Left renal cortex interstitium (tissue), 4 donors: ENCODE measurements at regions not wholly inside any gene's neighbourhood (a gene's known extent, or its start where the extent isn't known, plus 50 kb on each side); places are given as distances from the start of the nearest gene placed in this dataset.

Experiments
- DNase-seq, 4 donors: peaks; one replicate each; pipeline ENCODE4 v3.0.0-alpha.2; 2013; ENCODE audit warnings: low read depth in 4 of 4, low spot score in 2 of 4, missing footprints in 1 of 4

DNA sequence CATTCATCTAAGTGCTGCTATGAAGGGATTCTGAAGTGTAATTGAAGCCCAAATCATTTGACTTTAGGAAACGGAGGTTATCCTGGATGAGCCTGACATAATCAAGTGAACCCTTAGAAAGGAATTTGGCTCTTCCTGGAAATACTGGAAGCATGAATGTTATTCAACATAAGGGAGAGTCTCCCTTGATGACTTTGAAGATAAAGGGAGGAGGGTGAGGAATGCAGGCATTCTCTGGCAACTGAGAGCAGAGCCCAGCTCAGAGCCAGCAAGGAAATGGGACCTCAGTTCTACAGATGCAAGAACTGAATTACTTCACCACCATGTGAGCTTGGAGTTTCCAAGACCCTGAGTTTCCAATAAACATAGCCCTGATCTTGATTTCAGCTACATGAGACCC is 168.2 kb downstream of the DLL1 start:
- DNase-seq, result no peak

- no peak for DNase-seq
Observed at GRCh38 chr6:170117111-170117972, 173.5 kb downstream of the DLL1 start.

GRCh38 chr6:170116636-170117035 is 174.2 kb downstream of the DLL1 start:
- no peak for DNase-seq

DNA sequence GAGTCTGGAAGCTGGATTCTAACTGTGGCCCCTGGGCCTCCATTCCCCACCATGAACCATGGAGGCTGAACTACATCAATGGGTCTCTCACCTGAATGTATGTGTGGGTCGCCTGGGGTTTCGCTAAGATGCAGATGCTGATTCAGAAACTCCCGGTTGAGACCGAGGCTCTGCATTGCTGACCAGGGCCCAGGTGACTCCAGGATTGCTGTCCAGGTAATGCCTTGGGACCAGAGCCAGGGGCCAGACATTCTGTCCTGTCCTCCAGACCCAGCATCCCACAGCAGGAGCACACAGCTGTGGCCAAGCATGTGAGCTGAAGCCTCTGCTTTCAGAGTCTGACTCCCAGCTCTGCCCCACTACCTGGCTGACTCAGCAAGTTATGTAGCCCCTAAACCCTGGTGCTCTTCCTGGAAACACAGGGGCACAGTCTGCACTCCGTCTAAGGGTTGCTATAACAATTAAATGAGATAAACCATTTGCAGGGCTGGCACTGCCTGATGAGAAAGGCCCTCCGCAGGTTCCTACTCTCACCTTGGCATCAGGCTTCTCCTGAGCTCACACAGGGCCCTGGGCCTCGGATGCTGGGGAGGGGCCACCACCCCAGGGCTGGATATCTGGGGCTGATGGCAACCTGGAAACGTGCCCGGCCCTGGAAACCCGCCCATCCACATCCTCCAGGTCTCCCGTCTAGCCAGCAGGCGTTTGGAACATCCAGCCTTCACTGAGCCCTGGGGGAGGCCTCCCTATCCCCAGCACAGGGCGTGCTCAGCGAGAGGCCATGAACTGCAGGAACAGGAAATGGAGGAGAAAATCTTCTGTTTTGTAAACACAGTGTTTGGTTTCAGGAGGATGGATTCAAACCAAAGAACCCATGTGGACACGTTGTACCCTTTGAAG is 175.7 kb downstream of the DLL1 start:
- no peak for DNase-seq

- DNase-seq, result no peak
Observed at GRCh38 chr6:170114187-170114945, 176.5 kb downstream of the DLL1 start.

GRCh38 chr6:170113141-170113540 is 177.7 kb downstream of the DLL1 start:
- no peak for DNase-seq

DNA sequence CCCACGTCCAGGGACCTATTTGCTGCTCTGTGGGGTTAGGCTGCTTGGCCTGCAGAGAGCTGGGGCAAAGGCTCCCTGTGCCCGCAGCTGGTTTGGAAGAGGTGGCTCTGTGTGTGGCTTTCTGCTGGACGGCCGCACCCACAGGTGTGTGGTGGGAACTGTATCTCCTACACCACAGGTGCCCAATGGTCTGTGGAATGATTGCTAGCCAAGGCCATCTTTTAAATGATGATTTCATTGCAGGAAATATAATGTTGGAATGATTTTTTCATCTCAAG is 178.4 kb downstream of the DLL1 start:
- DNase-seq, result no peak

- no peak for DNase-seq
Observed at GRCh38 chr6:170111816-170112582, 178.9 kb downstream of the DLL1 start.

DNA sequence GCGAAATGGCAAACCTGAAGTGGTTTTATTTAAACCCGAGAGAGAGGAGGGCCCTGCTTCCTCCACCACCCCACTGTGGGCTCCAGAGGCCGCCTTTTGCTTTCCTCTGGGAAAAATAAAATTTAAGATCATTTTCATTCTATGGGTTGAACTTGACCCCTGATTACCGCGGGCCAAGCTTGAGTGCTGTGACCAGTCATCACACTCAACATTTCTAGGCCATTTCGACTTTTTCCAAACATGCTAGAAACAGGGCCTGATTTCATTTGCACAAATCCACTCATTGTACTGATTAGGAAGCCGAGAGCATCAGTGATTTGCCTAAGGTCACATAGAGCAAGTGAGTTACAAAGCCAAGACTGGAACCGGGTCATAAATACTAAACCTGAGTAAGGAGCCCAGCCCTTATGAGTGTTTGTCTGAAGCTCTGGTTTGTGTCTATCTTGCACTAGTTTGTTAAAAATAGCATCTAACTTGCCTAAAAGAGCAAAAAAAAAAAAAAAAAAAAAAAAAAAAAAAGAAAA is 179.7 kb downstream of the DLL1 start:
- no peak for DNase-seq

- DNase-seq, result no peak
Observed at GRCh38 chr6:170110201-170111140, 180.4 kb downstream of the DLL1 start.

GRCh38 chr6:170108890-170109587 is 181.8 kb downstream of the DLL1 start:
- no peak for DNase-seq

GRCh38 chr6:170108456-170108855 is 182.4 kb downstream of the DLL1 start:
- DNase-seq, result no peak

- no peak for DNase-seq
Observed at GRCh38 chr6:170107606-170108222, 183.2 kb downstream of the DLL1 start.

DNA sequence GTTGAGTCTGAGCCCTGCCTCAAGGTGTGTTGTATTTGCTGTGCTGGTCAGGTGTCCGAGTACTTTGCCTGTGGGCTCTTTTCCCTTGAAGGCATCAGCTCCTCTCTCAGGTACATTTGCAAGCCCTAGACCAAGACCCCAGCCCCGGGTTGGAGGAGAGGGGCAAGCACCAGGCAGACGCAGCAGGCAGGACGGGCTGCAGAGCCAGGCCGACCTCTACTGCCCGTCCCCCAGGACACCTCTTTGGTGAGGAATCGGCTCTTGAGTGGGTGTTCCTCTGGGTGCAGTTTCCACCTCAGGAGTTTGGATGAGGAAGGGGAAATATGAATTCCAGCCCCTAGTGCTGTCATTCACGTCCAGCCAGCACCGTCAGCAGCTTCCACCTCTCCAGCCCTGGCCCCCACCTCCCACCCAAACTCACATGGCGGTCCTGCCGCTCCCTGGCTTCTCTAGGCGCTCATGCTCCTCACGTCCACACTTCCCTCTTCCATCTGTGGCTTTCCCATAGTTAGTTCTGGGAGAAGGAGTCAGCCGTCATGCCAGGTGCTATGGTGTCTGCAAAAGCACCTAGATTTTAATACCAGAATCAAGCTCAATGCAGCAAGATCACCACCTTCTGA is 183.9 kb downstream of the DLL1 start:
- no peak for DNase-seq

GRCh38 chr6:170102582-170103481 is 188.0 kb downstream of the DLL1 start:
- no peak for DNase-seq

- DNase-seq, result no peak
Observed at GRCh38 chr6:170102038-170102437, 188.8 kb downstream of the DLL1 start.
